ENCODE measurements at regions not wholly inside any gene's neighbourhood (a gene's known extent, or its start where the extent isn't known, plus 50 kb on each side); places are given as distances from the start of the nearest gene placed in this dataset.

GRCh38 chr21:20515446-20515845 is 482.8 kb upstream of the NCAM2 start:
- Mint-ChIP-seq H3K4me3 (no peak overlapping the region), H3K9me3 (peaks cover 2% of the 10 kb centered on the region), H3K36me3 (ENCODE audit: low read depth) (no peaks in the 10 kb centered on the region), H3K4me1 (no peaks in the 10 kb centered on the region), H3K27ac (no peak overlapping the region), H3K27me3 (ENCODE audit: insufficient read depth) (no peaks in the 10 kb centered on the region)
- no peaks in the 10 kb centered on the region for H3K36me3 ChIP-seq (ENCODE audit: control insufficient read depth, insufficient read depth, low read length)
- no peak overlapping the region for H3K27ac ChIP-seq (ENCODE audit: low read depth, low read length)
- no peak for TF ChIP-seq CTCF (conservative IDR thresholded peaks at IDR 0.05)
- no peaks in the 10 kb centered on the region for H3K9me3 ChIP-seq (ENCODE audit: control insufficient read depth, low read length)
- no peaks in the 10 kb centered on the region for H3K27me3 ChIP-seq (ENCODE audit: control insufficient read depth, insufficient read depth, low read length, poor library complexity, severe bottlenecking)
- H3K4me3 ChIP-seq (ENCODE audit: low read length) = no peak overlapping the region
- H3K4me1 ChIP-seq (ENCODE audit: control insufficient read depth, insufficient read depth, low read length) = no peaks in the 10 kb centered on the region
- DNase-seq = no peak
- H3K9ac ChIP-seq (ENCODE audit: extremely low read depth, low read length, poor library complexity, severe bottlenecking) = no peak overlapping the region
- 88 to 100% methylated on average over 2 to 3 of the region's 3 CpGs for WGBS, 2 experiments (ENCODE audit: insufficient coverage in 1 of 2, insufficient read length in 1 of 2)

- Histone ChIP-seq H3K36me3 (ENCODE audit: control insufficient read depth, insufficient read depth, low read length) (no peaks in the 10 kb centered on the region), H3K9me3 (ENCODE audit: control insufficient read depth, low read length) (no peaks in the 10 kb centered on the region), H3K4me3 (ENCODE audit: low read length) (no peak overlapping the region), H3K9ac (ENCODE audit: extremely low read depth, low read length, poor library complexity, severe bottlenecking) (no peak overlapping the region), H3K4me1 (ENCODE audit: control insufficient read depth, insufficient read depth, low read length) (no peaks in the 10 kb centered on the region), H3K27ac (ENCODE audit: low read depth, low read length) (no peak overlapping the region), H3K27me3 (ENCODE audit: control insufficient read depth, insufficient read depth, low read length, poor library complexity, severe bottlenecking) (no peaks in the 10 kb centered on the region)
- Mint-ChIP-seq H3K27me3 (ENCODE audit: insufficient read depth) (no peaks in the 10 kb centered on the region), H3K4me3 (no peak overlapping the region), H3K27ac (no peak overlapping the region), H3K4me1 (no peaks in the 10 kb centered on the region), H3K36me3 (ENCODE audit: low read depth) (no peaks in the 10 kb centered on the region), H3K9me3 (no peaks in the 10 kb centered on the region)
- TF ChIP-seq CTCF (conservative IDR thresholded peaks at IDR 0.05) = no peak
- DNase-seq = no peak
- WGBS, 2 experiments (ENCODE audit: insufficient coverage in 1 of 2, insufficient read length in 1 of 2) = 89 to 100% methylated on average over 1 to 3 of the region's 3 CpGs
Measured at GRCh38 chr21:20519076-20519475, 479.1 kb upstream of the NCAM2 start.

- Histone ChIP-seq H3K9ac (ENCODE audit: extremely low read depth, low read length, poor library complexity, severe bottlenecking) (no peak overlapping the region), H3K27me3 (ENCODE audit: control insufficient read depth, insufficient read depth, low read length, poor library complexity, severe bottlenecking) (no peaks in the 10 kb centered on the region), H3K9me3 (ENCODE audit: control insufficient read depth, low read length) (no peaks in the 10 kb centered on the region), H3K4me1 (ENCODE audit: control insufficient read depth, insufficient read depth, low read length) (no peaks in the 10 kb centered on the region), H3K4me3 (ENCODE audit: low read length) (no peak overlapping the region), H3K36me3 (ENCODE audit: control insufficient read depth, insufficient read depth, low read length) (no peaks in the 10 kb centered on the region), H3K27ac (ENCODE audit: low read depth, low read length) (no peak overlapping the region)
- Mint-ChIP-seq H3K27ac (no peak overlapping the region), H3K4me3 (no peak overlapping the region), H3K27me3 (ENCODE audit: insufficient read depth) (no peaks in the 10 kb centered on the region), H3K4me1 (no peaks in the 10 kb centered on the region), H3K36me3 (ENCODE audit: low read depth) (no peaks in the 10 kb centered on the region), H3K9me3 (no peaks in the 10 kb centered on the region)
- no peak for TF ChIP-seq CTCF (conservative IDR thresholded peaks at IDR 0.05)
- WGBS, 2 experiments (ENCODE audit: insufficient coverage in 1 of 2, insufficient read length in 1 of 2) = 100% methylated on average over 1 of the region's 1 CpG; no CpG with 5 or more reads in 1 of the 2 experiments
- DNase-seq = no peak
Measured at GRCh38 chr21:20522611-20523010, 475.6 kb upstream of the NCAM2 start.

All from endodermal cell (in vitro differentiated cells).